Progenitor cell of endocrine pancreas (in vitro differentiated cells): ENCODE measurements at regions not wholly inside any gene's neighbourhood (a gene's known extent, or its start where the extent isn't known, plus 50 kb on each side); places are given as distances from the start of the nearest gene placed in this dataset.
"Not testable (repeated sequence)": the region's sequence is repeated elsewhere in the genome, so short reads cannot be mapped to it uniquely, and the experiment has no call there.

ENCODE experiments used
- DNase-seq: peaks from one replicate; pipeline ENCODE4 v3.0.0; 2021; ENCODE audit warnings: low spot score; ENCODE audit not compliant: unreplicated experiment
- H3K27ac Mint-ChIP-seq: 2 replicates; pipeline ENCODE4 v1.8.0; 2021; ENCODE audit warnings: mild to moderate bottlenecking, moderate library complexity, mixed read lengths
- H3K27me3 Mint-ChIP-seq: 2 replicates; pipeline ENCODE4 v1.8.0; 2021; ENCODE audit warnings: mixed read lengths
- H3K36me3 Mint-ChIP-seq: 2 replicates; pipeline ENCODE4 v1.8.0; 2022; ENCODE audit warnings: mixed read lengths; ENCODE audit not compliant: insufficient read depth
- H3K4me1 Mint-ChIP-seq: 2 replicates; pipeline ENCODE4 v1.8.0; 2021; ENCODE audit warnings: low read depth, mixed read lengths
- H3K4me3 Mint-ChIP-seq: 2 replicates; pipeline ENCODE4 v1.8.0; 2021; ENCODE audit warnings: low read depth, mild to moderate bottlenecking, moderate library complexity, mixed read lengths
- H3K9me3 Mint-ChIP-seq: 2 replicates; pipeline ENCODE4 v1.8.0; 2021; ENCODE audit warnings: low read depth, mixed read lengths
- CTCF ChIP-seq: fragments of 200-600 bp; sonication (generic); IDR thresholded peaks from one replicate; pipeline ENCODE4 v1.5.0; 2021; ENCODE audit warnings: antibody characterized with exemption, mild to moderate bottlenecking; ENCODE audit not compliant: unreplicated experiment

- TF ChIP-seq CTCF: no peak
- H3K27me3 Mint-ChIP-seq: no peaks in the 10 kb centered on the region
- H3K4me1 Mint-ChIP-seq: no peaks in the 10 kb centered on the region
- no peaks in the 10 kb centered on the region for H3K36me3 Mint-ChIP-seq
- no peak for DNase-seq
- H3K27ac Mint-ChIP-seq: no peak overlapping the region
- no peak overlapping the region for H3K4me3 Mint-ChIP-seq
- H3K9me3 Mint-ChIP-seq: no peaks in the 10 kb centered on the region
These were observed 184.4 kb upstream of the OR13F1 start for GRCh38 chr9:104319685-104320084.

- no peak for TF ChIP-seq CTCF
- DNase-seq: no peak
- H3K36me3 Mint-ChIP-seq: no peaks in the 10 kb centered on the region
- H3K4me3 Mint-ChIP-seq: no peak overlapping the region
- no peak overlapping the region for H3K27ac Mint-ChIP-seq
- H3K9me3 Mint-ChIP-seq: no peaks in the 10 kb centered on the region
- no peaks in the 10 kb centered on the region for H3K4me1 Mint-ChIP-seq
- no peaks in the 10 kb centered on the region for H3K27me3 Mint-ChIP-seq
These were observed 181.5 kb upstream of the OR13F1 start for GRCh38 chr9:104322596-104322995.

DNA sequence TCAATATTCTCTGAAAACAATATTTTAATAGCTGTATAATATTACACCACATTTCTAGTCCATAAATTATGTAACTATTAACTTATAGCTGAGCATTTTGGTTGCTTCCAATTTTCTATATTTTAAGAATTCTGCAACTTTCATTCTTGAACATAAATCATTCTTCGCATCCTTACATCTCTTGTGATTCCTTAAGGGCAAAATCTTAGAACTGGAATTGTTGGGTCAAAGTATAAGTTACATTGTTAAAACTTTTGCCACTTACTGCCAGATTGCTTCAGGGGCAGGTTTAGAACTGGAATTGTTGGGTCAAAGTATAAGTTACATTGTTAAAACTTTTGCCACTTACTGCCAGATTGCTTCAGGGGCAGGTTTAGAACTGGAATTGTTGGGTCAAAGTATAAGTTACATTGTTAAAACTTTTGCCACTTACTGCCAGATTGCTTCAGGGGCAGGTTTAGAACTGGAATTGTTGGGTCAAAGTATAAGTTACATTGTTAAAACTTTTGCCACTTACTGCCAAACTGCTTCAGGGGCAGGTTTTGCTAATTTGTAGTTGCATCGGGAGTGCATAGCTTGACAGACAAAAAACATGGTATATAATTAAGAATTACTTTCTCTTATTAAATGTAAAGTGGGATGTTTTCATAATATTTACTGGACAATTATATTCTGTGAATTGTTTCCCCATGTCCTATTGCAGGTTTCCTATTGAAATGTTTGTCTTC is 179.9 kb upstream of the OR13F1 start:
- H3K9me3 Mint-ChIP-seq, H3K4me1 Mint-ChIP-seq, DNase-seq, H3K4me3 Mint-ChIP-seq, H3K27me3 Mint-ChIP-seq, H3K27ac Mint-ChIP-seq, H3K36me3 Mint-ChIP-seq: not testable (repeated sequence)

GRCh38 chr9:104326912-104327311 is 177.2 kb upstream of the OR13F1 start:
- no peak for TF ChIP-seq CTCF
- Mint-ChIP-seq H3K9me3 (peaks cover 11% of the 10 kb centered on the region), H3K4me3 (no peak overlapping the region), H3K4me1 (peaks cover 4% of the 10 kb centered on the region), H3K27me3 (no peaks in the 10 kb centered on the region), H3K27ac (no peak overlapping the region), H3K36me3 (no peaks in the 10 kb centered on the region)
- no peak for DNase-seq

DNA sequence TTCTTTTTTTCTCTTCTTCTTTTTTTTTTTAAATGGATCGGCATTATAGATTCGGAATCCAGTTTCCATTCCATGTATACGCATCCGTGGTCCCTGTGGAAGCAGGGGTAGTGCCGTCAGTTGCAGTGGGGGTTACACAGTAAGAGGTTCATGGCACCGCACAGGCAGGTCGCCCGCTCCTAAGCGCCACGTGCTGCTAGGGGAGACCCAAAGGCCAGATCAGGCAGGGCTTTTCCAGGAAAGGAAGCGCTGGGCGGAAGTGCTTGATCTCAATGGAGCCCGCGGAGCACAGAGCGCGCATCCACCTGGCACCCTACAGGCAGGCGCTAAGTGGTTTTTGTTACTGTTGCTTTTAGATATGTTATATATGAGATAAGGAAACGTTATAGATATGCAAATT is 174.8 kb upstream of the OR13F1 start:
- peaks cover 2% of the 10 kb centered on the region for H3K27me3 Mint-ChIP-seq
- TF ChIP-seq CTCF: no peak
- H3K4me1 Mint-ChIP-seq: peaks cover 5% of the 10 kb centered on the region
- peaks cover 13% of the 10 kb centered on the region for H3K9me3 Mint-ChIP-seq
- no peak for DNase-seq
- H3K4me3 Mint-ChIP-seq: no peak overlapping the region
- no peaks in the 10 kb centered on the region for H3K36me3 Mint-ChIP-seq
- no peak overlapping the region for H3K27ac Mint-ChIP-seq

GRCh38 chr9:104330841-104331240 is 173.2 kb upstream of the OR13F1 start:
- no peak for TF ChIP-seq CTCF
- H3K4me1 Mint-ChIP-seq: peaks cover 5% of the 10 kb centered on the region
- H3K9me3 Mint-ChIP-seq: peaks cover 19% of the 10 kb centered on the region
- peaks cover 2% of the 10 kb centered on the region for H3K27me3 Mint-ChIP-seq
- H3K36me3 Mint-ChIP-seq: no peaks in the 10 kb centered on the region
- no peak overlapping the region for H3K4me3 Mint-ChIP-seq
- H3K27ac Mint-ChIP-seq: no peak overlapping the region
- DNase-seq: no peak
